AG04449 (cell line): ENCODE measurements at regions not wholly inside any gene's neighbourhood (a gene's known extent, or its start where the extent isn't known, plus 50 kb on each side); places are given as distances from the start of the nearest gene placed in this dataset.

Source experiments
- CTCF ChIA-PET: fragments of 350-600 bp; formaldehyde crosslinking; extraction: SDS; loops from one replicate; lab custom pipeline; 2021; ENCODE audit warnings: antibody characterized with exemption; lab: Yijun Ruan, JAX
- POLR2A ChIA-PET: fragments of 400-600, 350-600 bp; formaldehyde crosslinking; extraction: SDS; loops from one replicate; lab custom pipeline; 2020; ENCODE audit warnings: antibody characterized with exemption, inconsistent platforms; lab: Yijun Ruan, JAX
- DNase-seq: peaks from one replicate; pipeline ENCODE4 v3.0.0-alpha.2; 2010; ENCODE audit warnings: low read depth, low spot score
- H3K4me3 ChIP-seq: 2 replicates; pipeline ENCODE4 v1.5.1; 2011; ENCODE audit warnings: low read depth, mild to moderate bottlenecking, control low read depth, low read length
- CTCF ChIP-seq: IDR thresholded peaks from one replicate; pipeline ENCODE4 v1.5.1; 2011; ENCODE audit warnings: mild to moderate bottlenecking, moderate library complexity, low read length, control low read depth, inconsistent platforms; ENCODE audit not compliant: insufficient read depth; ENCODE audit errors: missing control alignments

DNA sequence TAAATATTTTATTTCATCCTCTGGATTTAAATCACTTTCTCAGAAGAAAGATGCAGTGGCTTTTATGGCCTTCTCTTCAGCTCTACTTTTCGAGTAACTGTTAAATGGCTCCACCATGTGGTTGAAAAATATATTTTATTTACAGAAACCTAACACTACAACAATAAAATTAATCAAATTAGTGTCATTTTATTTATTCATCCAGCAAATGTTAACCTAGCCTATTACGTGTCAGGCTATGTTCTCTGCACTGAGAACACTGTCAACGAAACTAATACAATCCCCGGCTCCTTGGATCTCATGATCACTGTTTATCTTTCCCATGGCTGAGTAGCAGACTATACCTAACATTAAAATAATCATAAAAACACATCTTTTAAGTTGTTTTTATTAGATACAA is 148.0 kb upstream of the OSTN start:
- no peak overlapping the region for H3K4me3 ChIP-seq
- peak; percentile 8 for TF ChIP-seq CTCF
- ChIA-PET CTCF (interaction anchor here (0.6 to 8.6 kb wide), 25 partner anchors 10 to 1393 kb away, joined by 3 to 140 read pairs (median 3); no protein-coding TSS in a partner anchor), POLR2A (no interaction called here)
- DNase-seq, result no peak

DNA sequence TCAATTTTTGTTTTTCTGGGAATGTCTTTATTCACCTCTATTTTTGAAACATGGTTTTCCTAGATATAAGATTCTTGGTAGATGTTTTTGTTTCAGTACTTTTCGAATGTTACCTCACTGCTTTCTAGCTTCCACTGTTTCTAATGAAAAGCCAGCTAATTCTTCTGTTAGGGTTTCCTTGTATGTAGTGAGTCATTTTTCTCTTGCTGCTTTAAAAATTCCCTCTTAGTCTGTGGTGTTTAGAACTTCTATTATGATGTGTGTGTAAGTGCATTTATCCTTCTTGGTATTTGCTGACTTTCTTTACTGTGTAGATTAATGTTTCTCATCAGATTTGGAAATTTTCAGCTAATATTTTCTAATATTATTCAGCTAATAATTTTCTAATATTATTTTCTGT is 151.1 kb upstream of the OSTN start:
- H3K4me3 ChIP-seq, result no peak overlapping the region
- CTCF ChIA-PET, result interaction anchor here (0.6 to 8.6 kb wide), 9 partner anchors 25 to 366 kb away, joined by 3 to 112 read pairs (median 4); partner anchors contain the start of gene GMNC
- no peak for DNase-seq
- TF ChIP-seq CTCF, result no peak
- POLR2A ChIA-PET, result no interaction called here

DNA sequence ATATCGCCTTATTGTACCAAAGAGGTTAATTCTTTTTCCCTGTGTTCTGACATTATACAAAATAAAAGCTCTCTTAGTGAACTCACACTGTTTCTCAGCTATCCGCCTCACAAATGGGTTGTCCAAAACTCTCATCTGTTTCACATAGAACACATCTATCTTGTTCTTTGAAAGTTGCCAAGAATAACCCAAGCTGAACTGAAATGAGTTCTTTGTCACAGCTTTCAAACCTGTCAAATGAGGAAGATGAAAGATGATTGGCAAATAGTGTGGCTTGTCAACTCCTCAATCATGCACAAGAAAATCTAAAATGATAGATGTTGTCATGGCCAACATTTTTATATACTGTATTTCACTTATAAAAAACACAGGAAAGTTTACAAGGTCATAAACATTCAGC is 168.1 kb upstream of the OSTN start:
- no peak for DNase-seq
- ChIA-PET CTCF (no interaction called here), POLR2A (no interaction called here)
- no peak overlapping the region for H3K4me3 ChIP-seq
- TF ChIP-seq CTCF, result no peak

DNA sequence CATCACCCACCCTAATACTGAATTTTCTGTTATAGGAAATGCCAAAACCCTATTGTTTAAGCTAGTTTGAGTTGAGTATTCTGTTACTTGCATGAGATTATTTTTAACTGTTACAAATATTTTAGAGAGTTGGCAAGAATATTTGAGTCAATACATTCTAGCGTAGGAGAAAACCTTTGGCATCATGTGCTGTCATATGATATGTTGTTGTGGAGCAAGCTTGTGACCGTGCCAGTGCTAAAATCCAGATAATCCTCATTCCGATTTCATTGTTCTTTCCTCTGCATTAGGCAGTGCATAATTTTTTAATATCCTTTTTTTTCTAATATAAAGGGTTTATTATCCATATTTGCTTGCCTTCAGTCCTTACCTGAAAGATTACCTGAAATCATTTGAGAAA is 168.0 kb upstream of the GMNC start:
- H3K4me3 ChIP-seq, result no peak overlapping the region
- ChIA-PET CTCF (no interaction called here), POLR2A (no interaction called here)
- DNase-seq, result no peak
- TF ChIP-seq CTCF, result no peak

GRCh38 chr3:191026746-191027145 is 164.3 kb upstream of the GMNC start:
- no peak for TF ChIP-seq CTCF
- CTCF ChIA-PET, result no interaction called here

DNA sequence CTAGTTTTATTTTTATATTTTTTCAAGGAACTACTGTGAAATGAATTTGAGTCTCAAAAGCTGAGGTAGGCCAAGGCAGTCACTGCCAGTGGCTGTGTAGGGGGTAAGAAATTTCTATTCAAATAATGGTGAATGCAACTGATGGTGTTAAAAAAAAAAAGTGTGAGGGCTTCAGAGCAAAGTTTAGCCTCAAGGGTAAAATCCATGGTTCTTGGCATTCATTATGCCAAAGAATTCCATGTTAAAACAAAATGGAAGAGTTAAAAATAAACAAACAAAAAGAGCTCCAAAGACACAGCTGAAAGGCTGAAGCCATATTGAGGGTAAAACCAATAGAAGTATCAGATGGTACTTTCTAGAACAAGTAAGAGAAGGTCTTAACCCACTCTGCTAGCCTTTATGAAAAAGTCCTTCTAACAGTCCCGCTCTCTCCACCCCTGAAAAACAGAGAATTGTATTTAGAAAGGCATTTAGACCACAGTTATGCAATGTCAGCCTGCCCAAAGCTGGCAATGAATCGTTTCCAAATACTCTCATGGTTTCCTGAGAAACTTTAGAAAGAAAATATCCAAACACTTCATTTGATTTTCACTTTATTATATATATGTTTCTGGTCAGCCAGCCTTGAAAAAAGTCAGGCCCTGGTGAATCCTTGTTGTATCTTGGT is 158.4 kb upstream of the GMNC start:
- ChIA-PET CTCF (interaction anchor here (0.7 to 1.3 kb wide), 2 partner anchors 19 to 137 kb away, joined by 3 read pairs; no protein-coding TSS in a partner anchor), POLR2A (no interaction called here)
- TF ChIP-seq CTCF, result no peak
- peak; percentile 10 for DNase-seq
- no peak overlapping the region for H3K4me3 ChIP-seq

More at GRCh38 chr3:191026746-191027145, 164.3 kb upstream of the GMNC start:
- POLR2A ChIA-PET, result no interaction called here
- H3K4me3 ChIP-seq, result no peak overlapping the region
- DNase-seq, result no peak
